Fibroblast of skin of abdomen (primary cell): ENCODE measurements at regions not wholly inside any gene's neighbourhood (a gene's known extent, or its start where the extent isn't known, plus 50 kb on each side); places are given as distances from the start of the nearest gene placed in this dataset.

ENCODE experiments used
- DNase-seq: peaks from one replicate; pipeline ENCODE4 v3.0.0-alpha.2; 2013

- DNase-seq = peak; percentile 93
Observed at GRCh38 chr6:140571145-140571544, 1196.7 kb upstream of the CITED2 start.

- peak; percentile 69 for DNase-seq
Observed at GRCh38 chr6:140567466-140567865, 1193.0 kb upstream of the CITED2 start.

GRCh38 chr6:140566781-140567277 lies 1192.4 kb upstream of the CITED2 start:
- peak; percentile 75 for DNase-seq

- no peak for DNase-seq
Observed at GRCh38 chr6:140563728-140564127, 1189.3 kb upstream of the CITED2 start.

- no peak for DNase-seq
Observed at GRCh38 chr6:140561701-140562100, 1187.3 kb upstream of the CITED2 start.

GRCh38 chr6:140560671-140561070 lies 1186.2 kb upstream of the CITED2 start:
- no peak for DNase-seq

- no peak for DNase-seq
Observed at GRCh38 chr6:140559458-140559857, 1185.0 kb upstream of the CITED2 start.

- DNase-seq = peak; percentile 17
Observed at GRCh38 chr6:140554421-140554820, 1180.0 kb upstream of the CITED2 start.

GRCh38 chr6:140548366-140548765 lies 1173.9 kb upstream of the CITED2 start:
- DNase-seq = peak; percentile 17

GRCh38 chr6:140546640-140547039 lies 1172.2 kb upstream of the CITED2 start:
- DNase-seq = peak; percentile 69

- DNase-seq = no peak
Observed at GRCh38 chr6:140544431-140544830, 1170.0 kb upstream of the CITED2 start.

- no peak for DNase-seq
Observed at GRCh38 chr6:140542863-140543262, 1168.4 kb upstream of the CITED2 start.

GRCh38 chr6:140541288-140541687 lies 1166.8 kb upstream of the CITED2 start:
- DNase-seq = peak; percentile 49

- no peak for DNase-seq
Observed at GRCh38 chr6:140540743-140541142, 1166.3 kb upstream of the CITED2 start.

GRCh38 chr6:140538926-140539325 lies 1164.5 kb upstream of the CITED2 start:
- peak; percentile 63 for DNase-seq

GRCh38 chr6:140537834-140538705 lies 1163.6 kb upstream of the CITED2 start:
- DNase-seq = peak; percentile 100

- DNase-seq = peak; percentile 76
Observed at GRCh38 chr6:140537211-140537610, 1162.8 kb upstream of the CITED2 start.

- DNase-seq = no peak
Observed at GRCh38 chr6:140535511-140535910, 1161.1 kb upstream of the CITED2 start.

GRCh38 chr6:140533526-140533925 lies 1159.1 kb upstream of the CITED2 start:
- no peak for DNase-seq

- no peak for DNase-seq
Observed at GRCh38 chr6:140504776-140505175, 1130.3 kb upstream of the CITED2 start.

- no peak for DNase-seq
Observed at GRCh38 chr6:140500849-140501248, 1126.4 kb upstream of the CITED2 start.

- no peak for DNase-seq
Observed at GRCh38 chr6:140499607-140500006, 1125.2 kb upstream of the CITED2 start.

- no peak for DNase-seq
Observed at GRCh38 chr6:140494321-140495108, 1120.1 kb upstream of the CITED2 start.
